ENCODE measurements at regions not wholly inside any gene's neighbourhood (a gene's known extent, or its start where the extent isn't known, plus 50 kb on each side); places are given as distances from the start of the nearest gene placed in this dataset.
A peak's percentile ranks its signal among the peaks of the same experiment; 100 is the strongest.

GRCh38 chr1:221851336-221851735, 109.4 kb upstream of the DUSP10 start:
- Histone ChIP-seq H3K4me1 (ENCODE audit: control insufficient read depth, insufficient read depth, low read length) (peaks cover 9% of the 10 kb centered on the region), H3K4me3 (ENCODE audit: low read depth, low read length) (no peak overlapping the region), H3K27ac (ENCODE audit: extremely low read depth, low read depth, low read length) (peak overlapping the region; percentile 65; the same call in 1 of the 2 replicates), H3K9me3 (ENCODE audit: control insufficient read depth, insufficient read depth, low read depth, low read length) (no peaks in the 10 kb centered on the region), H3K36me3 (ENCODE audit: control insufficient read depth in 2 of 2, insufficient read depth in 1 of 2, low read length in 2 of 2) (no peaks in the 10 kb centered on the region)
- ChIA-PET CTCF (interaction anchor here (0.6 kb wide), 2 partner anchors 296 to 517 kb away, joined by 3 read pairs; no protein-coding TSS in a partner anchor), POLR2A (no interaction called here)
- TF ChIP-seq ZNF274 (IDR thresholded peaks at IDR 0.05; ENCODE audit: low read length) (no peak), ZNF274 (tag by site-specific recombination; IDR thresholded peaks at IDR 0.05; ENCODE audit: borderline replicate concordance) (no peak), PRDM4 (tag by site-specific recombination; IDR thresholded peaks at IDR 0.05) (no peak), ZNF837 (tag by site-specific recombination; IDR thresholded peaks at IDR 0.05) (no peak), REPIN1 (tag by site-specific recombination; IDR thresholded peaks at IDR 0.05; ENCODE audit: low read depth) (no peak), ZNF311 (tag by site-specific recombination; IDR thresholded peaks at IDR 0.05; ENCODE audit: borderline replicate concordance) (no peak), ZNF549 (tag by site-specific recombination; IDR thresholded peaks at IDR 0.05) (no peak), GFI1B (tag by site-specific recombination; IDR thresholded peaks at IDR 0.05) (no peak)

- ChIA-PET CTCF (interaction anchor here (0.6 kb wide), 1 partner anchor 518 kb away, joined by 3 read pairs; no protein-coding TSS in a partner anchor), POLR2A (interaction anchor here (1.0 kb wide), 1 partner anchor 108 kb away, joined by 3 read pairs; no protein-coding TSS in a partner anchor)
- Histone ChIP-seq H3K9me3 (ENCODE audit: control insufficient read depth, insufficient read depth, low read depth, low read length) (no peaks in the 10 kb centered on the region), H3K4me1 (ENCODE audit: control insufficient read depth, insufficient read depth, low read length) (peaks cover 9% of the 10 kb centered on the region), H3K36me3 (ENCODE audit: control insufficient read depth in 2 of 2, insufficient read depth in 1 of 2, low read length in 2 of 2) (no peaks in the 10 kb centered on the region), H3K4me3 (ENCODE audit: low read depth, low read length) (no peak overlapping the region), H3K27ac (ENCODE audit: extremely low read depth, low read depth, low read length) (peak overlapping the region; percentile 65)
- TF ChIP-seq OSR2 (tag by site-specific recombination; IDR thresholded peaks at IDR 0.05) (peak; percentile 86), BCL11A (tag by site-specific recombination; IDR thresholded peaks at IDR 0.05; ENCODE audit: low read depth) (no peak), SP7 (tag by site-specific recombination; IDR thresholded peaks at IDR 0.05) (peak; percentile 66), ZNF366 (tag by site-specific recombination; conservative IDR thresholded peaks at IDR 0.05) (0 out of 2 replicates have a peak, but pooled peaks have one; percentile 25), ZNF18 (tag by site-specific recombination; IDR thresholded peaks at IDR 0.05) (0 out of 2 replicates have a peak, but pooled peaks have one; percentile 9), ZNF530 (tag by site-specific recombination; IDR thresholded peaks at IDR 0.05; ENCODE audit: low read depth) (peak; percentile 84; the same call in 1 of the 2 replicates), ZIC2 (tag by site-specific recombination; IDR thresholded peaks at IDR 0.05) (peak; percentile 92), KLF10 (tag by site-specific recombination; IDR thresholded peaks at IDR 0.05) (peak; percentile 59; the same call in 1 of the 2 replicates), ZNF488 (tag by site-specific recombination; IDR thresholded peaks at IDR 0.05) (0 out of 2 replicates have a peak, but pooled peaks have one; percentile 14), ZNF610 (tag by site-specific recombination; IDR thresholded peaks at IDR 0.05; ENCODE audit: borderline replicate concordance) (peak; percentile 75), ZNF843 (tag by site-specific recombination; IDR thresholded peaks at IDR 0.05) (peak; percentile 36; the same call in 1 of the 2 replicates), PRDM10 (tag by site-specific recombination; IDR thresholded peaks at IDR 0.05) (no peak), FEZF1 (tag by site-specific recombination; IDR thresholded peaks at IDR 0.05) (peak; percentile 78)
Observed at GRCh38 chr1:221850470-221851187, 108.7 kb upstream of the DUSP10 start.

All from HEK293 (cell line).